Fibroblast of mammary gland (primary cell): ENCODE measurements at regions not wholly inside any gene's neighbourhood (a gene's known extent, or its start where the extent isn't known, plus 50 kb on each side); places are given as distances from the start of the nearest gene placed in this dataset.

Source experiments
- DNase-seq: peaks from one replicate; pipeline ENCODE4 v3.0.0-alpha.2; 2010; ENCODE audit warnings: low read depth
- H3K4me3 ChIP-seq: 2 replicates; pipeline ENCODE4 v1.5.1; 2011; ENCODE audit warnings: low read depth, mild to moderate bottlenecking, low read length, moderate library complexity; ENCODE audit not compliant: control insufficient read depth
- TF ChIP-seq, protein P1 (sequence below): conservative IDR thresholded peaks from 2 replicates; pipeline ENCODE4 v1.5.1; 2011; ENCODE audit warnings: low read depth, low read length, inconsistent platforms; ENCODE audit not compliant: control insufficient read depth, insufficient read depth

DNA sequence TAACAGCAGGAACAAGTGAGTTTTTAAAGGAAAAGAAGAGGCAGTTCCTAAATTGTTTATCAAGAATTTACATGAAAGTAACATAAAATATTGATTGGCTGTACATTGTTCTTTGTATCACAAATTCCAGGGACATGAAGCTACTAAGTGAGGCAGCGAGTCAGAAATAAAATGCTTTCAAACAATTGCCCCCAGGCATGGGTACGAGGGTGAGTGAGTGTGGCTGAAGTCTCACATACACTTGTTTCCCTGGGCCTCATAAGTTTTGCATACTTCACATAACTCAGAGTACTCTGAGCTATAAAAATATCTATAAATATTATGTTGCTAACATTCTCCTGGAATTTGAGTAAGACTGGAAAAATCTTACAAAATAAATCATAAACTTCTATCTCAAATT is 511.6 kb upstream of the PRKX start:
- TF ChIP-seq, protein P1, sequence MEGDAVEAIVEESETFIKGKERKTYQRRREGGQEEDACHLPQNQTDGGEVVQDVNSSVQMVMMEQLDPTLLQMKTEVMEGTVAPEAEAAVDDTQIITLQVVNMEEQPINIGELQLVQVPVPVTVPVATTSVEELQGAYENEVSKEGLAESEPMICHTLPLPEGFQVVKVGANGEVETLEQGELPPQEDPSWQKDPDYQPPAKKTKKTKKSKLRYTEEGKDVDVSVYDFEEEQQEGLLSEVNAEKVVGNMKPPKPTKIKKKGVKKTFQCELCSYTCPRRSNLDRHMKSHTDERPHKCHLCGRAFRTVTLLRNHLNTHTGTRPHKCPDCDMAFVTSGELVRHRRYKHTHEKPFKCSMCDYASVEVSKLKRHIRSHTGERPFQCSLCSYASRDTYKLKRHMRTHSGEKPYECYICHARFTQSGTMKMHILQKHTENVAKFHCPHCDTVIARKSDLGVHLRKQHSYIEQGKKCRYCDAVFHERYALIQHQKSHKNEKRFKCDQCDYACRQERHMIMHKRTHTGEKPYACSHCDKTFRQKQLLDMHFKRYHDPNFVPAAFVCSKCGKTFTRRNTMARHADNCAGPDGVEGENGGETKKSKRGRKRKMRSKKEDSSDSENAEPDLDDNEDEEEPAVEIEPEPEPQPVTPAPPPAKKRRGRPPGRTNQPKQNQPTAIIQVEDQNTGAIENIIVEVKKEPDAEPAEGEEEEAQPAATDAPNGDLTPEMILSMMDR = no peak
- no peak for DNase-seq
- no peak overlapping the region for H3K4me3 ChIP-seq

GRCh38 chrX:4206941-4207340 is 493.5 kb upstream of the PRKX start:
- DNase-seq = no peak
- TF ChIP-seq, protein P1 = no peak
- H3K4me3 ChIP-seq = no peak overlapping the region

DNA sequence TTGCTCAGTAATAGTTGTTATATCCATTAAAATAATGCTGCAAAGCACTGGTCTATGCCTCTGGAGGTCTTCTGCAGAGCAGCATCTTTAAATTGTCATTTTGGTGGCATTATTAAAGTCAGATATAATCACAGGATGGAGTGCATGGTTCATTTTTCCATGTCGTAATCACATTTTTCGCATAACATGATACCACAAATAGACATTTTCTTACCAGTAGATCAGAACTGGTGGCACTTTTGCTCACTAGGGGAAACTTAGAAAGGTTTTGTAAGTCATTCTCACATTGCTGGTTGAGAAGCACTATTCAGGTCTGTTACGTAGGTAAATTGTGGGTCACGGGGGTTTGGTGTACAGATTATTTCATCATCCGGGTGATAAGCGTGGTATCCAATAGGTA is 484.5 kb upstream of the PRKX start:
- H3K4me3 ChIP-seq = no peak overlapping the region

GRCh38 chrX:4193500-4194155 is 480.2 kb upstream of the PRKX start:
- TF ChIP-seq, protein P1 = no peak
- no peak for DNase-seq
- no peak overlapping the region for H3K4me3 ChIP-seq

More for the DNA sequence above, 484.5 kb upstream of the PRKX start:
- TF ChIP-seq, protein P1 = no peak
- no peak for DNase-seq

- TF ChIP-seq, protein P1 = no peak
- no peak for DNase-seq
- H3K4me3 ChIP-seq = no peak overlapping the region
Measured at GRCh38 chrX:4186331-4186730, 472.9 kb upstream of the PRKX start.

GRCh38 chrX:4185086-4185485 is 471.6 kb upstream of the PRKX start:
- H3K4me3 ChIP-seq = no peak overlapping the region
- no peak for DNase-seq
- TF ChIP-seq, protein P1 = no peak

DNA sequence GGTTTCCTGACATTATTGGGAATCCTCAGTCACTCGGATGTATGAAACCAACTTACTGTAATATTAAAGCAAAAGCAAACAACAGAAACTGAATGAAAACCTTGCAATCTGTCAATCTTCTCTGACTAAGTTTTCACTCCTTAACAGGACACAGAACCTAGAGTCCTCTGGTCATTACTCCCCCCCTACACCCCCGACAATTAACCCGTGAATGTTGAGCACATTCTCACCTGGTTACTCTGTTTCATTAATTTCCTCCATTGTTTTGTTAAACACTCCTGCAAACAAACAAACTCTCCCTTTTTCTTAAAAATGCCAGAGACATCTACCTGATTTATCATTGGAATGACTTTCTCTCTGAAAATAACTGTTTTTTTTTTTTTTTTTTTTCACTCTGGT is 469.0 kb upstream of the PRKX start:
- TF ChIP-seq, protein P1 = no peak
- H3K4me3 ChIP-seq = no peak overlapping the region
- no peak for DNase-seq
